Hepatocyte (in vitro differentiated cells): ENCODE measurements at regions not wholly inside any gene's neighbourhood (a gene's known extent, or its start where the extent isn't known, plus 50 kb on each side); places are given as distances from the start of the nearest gene placed in this dataset.
"Not testable (repeated sequence)": the region's sequence is repeated elsewhere in the genome, so short reads cannot be mapped to it uniquely, and the experiment has no call there.

Source experiments
- EZH2 ChIP-seq: fragments of 200-600 bp; sonication (generic); IDR thresholded peaks from 2 replicates; pipeline ENCODE4 v1.6.1; 2016; ENCODE audit warnings: antibody characterized with exemption, mild to moderate bottlenecking, borderline replicate concordance
- EZH2phosphoT487 ChIP-seq: fragments of 200-600 bp; sonication (generic); IDR thresholded peaks from one replicate; pipeline ENCODE4 v1.6.1; 2018; ENCODE audit warnings: antibody characterized with exemption, mild to moderate bottlenecking, low read depth, moderate library complexity; ENCODE audit not compliant: unreplicated experiment, severe bottlenecking
- TF ChIP-seq, protein P1 (sequence below): fragments of 200-600 bp; sonication (generic); IDR thresholded peaks from 2 replicates; pipeline ENCODE4 v1.5.1; 2016; ENCODE audit warnings: antibody characterized with exemption, mild to moderate bottlenecking; ENCODE audit not compliant: poor library complexity

GRCh38 chr20:41699673-41700072 is 81.5 kb upstream of the CHD6 start:
- TF ChIP-seq, protein P1, sequence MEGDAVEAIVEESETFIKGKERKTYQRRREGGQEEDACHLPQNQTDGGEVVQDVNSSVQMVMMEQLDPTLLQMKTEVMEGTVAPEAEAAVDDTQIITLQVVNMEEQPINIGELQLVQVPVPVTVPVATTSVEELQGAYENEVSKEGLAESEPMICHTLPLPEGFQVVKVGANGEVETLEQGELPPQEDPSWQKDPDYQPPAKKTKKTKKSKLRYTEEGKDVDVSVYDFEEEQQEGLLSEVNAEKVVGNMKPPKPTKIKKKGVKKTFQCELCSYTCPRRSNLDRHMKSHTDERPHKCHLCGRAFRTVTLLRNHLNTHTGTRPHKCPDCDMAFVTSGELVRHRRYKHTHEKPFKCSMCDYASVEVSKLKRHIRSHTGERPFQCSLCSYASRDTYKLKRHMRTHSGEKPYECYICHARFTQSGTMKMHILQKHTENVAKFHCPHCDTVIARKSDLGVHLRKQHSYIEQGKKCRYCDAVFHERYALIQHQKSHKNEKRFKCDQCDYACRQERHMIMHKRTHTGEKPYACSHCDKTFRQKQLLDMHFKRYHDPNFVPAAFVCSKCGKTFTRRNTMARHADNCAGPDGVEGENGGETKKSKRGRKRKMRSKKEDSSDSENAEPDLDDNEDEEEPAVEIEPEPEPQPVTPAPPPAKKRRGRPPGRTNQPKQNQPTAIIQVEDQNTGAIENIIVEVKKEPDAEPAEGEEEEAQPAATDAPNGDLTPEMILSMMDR, result not testable (repeated sequence)
- not testable (repeated sequence) for TF ChIP-seq EZH2, EZH2phosphoT487
